HCT116 (cell line): ENCODE measurements at regions not wholly inside any gene's neighbourhood (a gene's known extent, or its start where the extent isn't known, plus 50 kb on each side); places are given as distances from the start of the nearest gene placed in this dataset.

Source experiments
- ATAC-seq: fragments of 200-7000 bp; cut with Tn5 transposase; 2 replicates; pipeline ENCODE4 v1.9.1; 2020; ENCODE audit warnings: mild to moderate bottlenecking, moderate library complexity
- BruUV-seq: library from RNA; stranded (reverse); fragments of 400-500 nt; replicated peaks from 2 replicates; lab custom pipeline; 2021; lab: Mats Ljungman, UMichigan
- CTCF ChIA-PET: fragments of 300-600 bp; sonication (Branson Sonifier 250); formaldehyde crosslinking; loops from one replicate; lab custom pipeline; 2021; ENCODE audit warnings: antibody characterized with exemption; lab: Charles Lee
- POLR2A ChIA-PET: fragments of 300-600, 350-600 bp; sonication (Branson Sonifier 250); formaldehyde crosslinking; loops from one replicate; lab custom pipeline; 2021; ENCODE audit warnings: antibody characterized with exemption; lab: Charles Lee
- RAD21 ChIA-PET, 2 experiments: fragments of 300-600 bp; sonication (Branson Sonifier 250); formaldehyde crosslinking; loops; one replicate each; lab custom pipeline; 2023; ENCODE audit warnings: low total read pairs in 2 of 2; ENCODE audit not compliant: uncharacterized antibody in 2 of 2, unreplicated experiment in 2 of 2, low non-redundant PET in 1 of 2; lab: Charles Lee
- DNase-seq: peaks from one replicate; pipeline ENCODE4 v3.0.0-alpha.2; 2010; ENCODE audit warnings: low read depth, low spot score
- H2AFZ ChIP-seq: fragments of 200-600 bp; shearing (Covaris generic), sonication (generic); 2 replicates; pipeline ENCODE4 v1.6.1; 2017; ENCODE audit warnings: low read depth, mixed run types, mixed read lengths, antibody characterized with exemption, low read length; ENCODE audit not compliant: poor library complexity, severe bottlenecking
- H3K27ac ChIP-seq: 2 replicates; pipeline ENCODE4 v1.5.1; 2012; ENCODE audit warnings: low read depth, low read length
- H3K27me3 ChIP-seq: fragments of 200-600 bp; sonication (generic); 2 replicates; pipeline ENCODE4 v1.6.1; 2016; ENCODE audit warnings: mixed run types, low read length, mixed read lengths; ENCODE audit not compliant: insufficient read depth
- H3K36me3 ChIP-seq, 2 experiments: fragments of 200-500 bp in 1 of 2; fragments of 200-600 bp in 1 of 2; sonication (Bioruptor generic) in 1 of 2; sonication (generic) in 1 of 2; 2 replicates each; pipeline versions ENCODE4 v1.5.1 to v1.6.1; 2014 to 2016; ENCODE audit warnings: low read length in 2 of 2, inconsistent platforms in 1 of 2, mixed read lengths in 1 of 2, mixed run types in 1 of 2; ENCODE audit not compliant: insufficient read depth in 2 of 2, control insufficient read depth in 1 of 2
- H3K4me1 ChIP-seq, 2 experiments: fragments of 200-600 bp in 1 of 2; sonication (generic) in 1 of 2; 2 replicates each; pipeline versions ENCODE4 v1.5.1 to v1.6.1; 2012 to 2017; ENCODE audit warnings: low read length in 2 of 2, inconsistent platforms in 1 of 2, mild to moderate bottlenecking in 1 of 2, mixed read lengths in 1 of 2, mixed run types in 1 of 2, moderate library complexity in 1 of 2; ENCODE audit not compliant: insufficient read depth in 2 of 2, control insufficient read depth in 1 of 2
- H3K4me2 ChIP-seq: fragments of 200-600 bp; sonication (generic); 2 replicates; pipeline ENCODE4 v1.6.1; 2017; ENCODE audit warnings: mixed run types, low read length, mixed read lengths
- H3K4me3 ChIP-seq, 2 experiments: fragments of 200-600 bp in 1 of 2; sonication (generic) in 1 of 2; replicated peaks in 1 of 2; 2 replicates each; pipeline ENCODE4 v1.5.1; 2011 to 2016; ENCODE audit warnings: low read length in 2 of 2, control low read depth in 1 of 2, low read depth in 1 of 2, mild to moderate bottlenecking in 1 of 2, mixed read lengths in 1 of 2, mixed run types in 1 of 2
- H3K79me2 ChIP-seq: fragments of 200-600 bp; sonication (generic); 2 replicates; pipeline ENCODE4 v1.6.1; 2017; ENCODE audit warnings: mild to moderate bottlenecking, mixed run types, low read length, moderate library complexity, mixed read lengths; ENCODE audit not compliant: insufficient read depth
- H3K9ac ChIP-seq: fragments of 200-600 bp; sonication (generic); 2 replicates; pipeline ENCODE4 v1.6.1; 2016; ENCODE audit warnings: low read length, mixed read lengths
- H3K9me2 ChIP-seq: fragments of 200-600 bp; sonication (generic), shearing (Covaris generic); 2 replicates; pipeline ENCODE4 v1.6.1; 2017; ENCODE audit warnings: mixed run types, mild to moderate bottlenecking, moderate library complexity; ENCODE audit not compliant: insufficient read depth
- H3K9me3 ChIP-seq, 2 experiments: fragments of 200-500 bp in 1 of 2; fragments of 200-600 bp in 1 of 2; sonication (Bioruptor generic) in 1 of 2; sonication (generic) in 1 of 2; 2 replicates each; pipeline ENCODE4 v1.6.1; 2014 to 2017; ENCODE audit warnings: low read length in 2 of 2, mixed read lengths in 2 of 2, inconsistent platforms in 1 of 2, low read depth in 1 of 2, mild to moderate bottlenecking in 1 of 2, mixed run types in 1 of 2, moderate library complexity in 1 of 2; ENCODE audit not compliant: control insufficient read depth in 1 of 2, insufficient read depth in 1 of 2
- H4K20me1 ChIP-seq: fragments of 200-600 bp; sonication (generic), shearing (Covaris generic); 2 replicates; pipeline ENCODE4 v1.6.1; 2017; ENCODE audit warnings: mixed run types, mild to moderate bottlenecking, moderate library complexity; ENCODE audit not compliant: insufficient read depth
- EZH2 ChIP-seq: fragments of 200-600 bp; sonication (generic); IDR thresholded peaks from 2 replicates; pipeline ENCODE4 v1.6.1; 2017; ENCODE audit warnings: antibody characterized with exemption, mixed run types
- EZH2phosphoT487 ChIP-seq: fragments of 200-600 bp; IDR thresholded peaks from 2 replicates; pipeline ENCODE4 v1.6.1; 2018; ENCODE audit warnings: antibody characterized with exemption, borderline replicate concordance
- FOSL1 ChIP-seq: IDR thresholded peaks from 2 replicates; pipeline ENCODE4 v1.6.1; 2012; ENCODE audit warnings: low read depth
- JUND ChIP-seq: IDR thresholded peaks from 2 replicates; pipeline ENCODE4 v1.6.1; 2012
- SIN3A ChIP-seq: IDR thresholded peaks from 2 replicates; pipeline ENCODE4 v1.6.1; 2012; ENCODE audit warnings: low read depth
- SRF ChIP-seq: IDR thresholded peaks from 2 replicates; pipeline ENCODE4 v1.6.1; 2012; ENCODE audit warnings: low read depth
- YY1 ChIP-seq: IDR thresholded peaks from 2 replicates; pipeline ENCODE4 v1.6.1; 2011; ENCODE audit warnings: low read length, low read depth, moderate library complexity, mild to moderate bottlenecking; ENCODE audit not compliant: insufficient replicate concordance; ENCODE audit errors: extremely low read depth
- ZFX ChIP-seq: fragments of 450-650 bp; IDR thresholded peaks from 2 replicates; pipeline ENCODE4 v1.6.1; 2017
- intact Hi-C: fragments of 100-400 bp; cut with micrococcal nuclease; formaldehyde crosslinking; loops from 2 replicates; pipeline ENCODE4 v1.10.0; 2022
- TF ChIP-seq, protein P1 (sequence below): IDR thresholded peaks from 2 replicates; pipeline ENCODE4 v1.6.1; 2012
- TF ChIP-seq, protein P2 (sequence below): IDR thresholded peaks from 2 replicates; pipeline ENCODE4 v1.6.1; 2011; ENCODE audit warnings: mild to moderate bottlenecking, low read length, moderate library complexity; ENCODE audit not compliant: insufficient replicate concordance; ENCODE audit errors: extremely low read depth
- TF ChIP-seq, protein P3 (sequence below), 3 experiments: fragments of 200-600 bp in 1 of 3; sonication (generic) in 1 of 3; IDR thresholded peaks in 2 of 3; conservative IDR thresholded peaks in 1 of 3; 2 replicates each; pipeline ENCODE4 v1.5.1; 2012 to 2017; ENCODE audit warnings: low read depth in 2 of 3, low read length in 2 of 3, antibody characterized with exemption in 1 of 3, borderline replicate concordance in 1 of 3, control low read depth in 1 of 3, mild to moderate bottlenecking in 1 of 3, mixed read lengths in 1 of 3, mixed run types in 1 of 3, moderate library complexity in 1 of 3; ENCODE audit not compliant: insufficient read depth in 1 of 3

- Histone ChIP-seq H3K9me2 (no peaks in the 10 kb centered on the region), H3K36me3 (no peaks in the 10 kb centered on the region), H4K20me1 (no peaks in the 10 kb centered on the region), H3K4me2 (no peak overlapping the region), H2AFZ (no peak overlapping the region), H3K9me3 (peaks cover 0 to 7% of the 10 kb centered on the region in 2 experiments; a peak in 1 of 4 replicates), H3K4me1 (no peaks in the 10 kb centered on the region), H3K27me3 (no peaks in the 10 kb centered on the region), H3K27ac (no peak overlapping the region), H3K9ac (no peak overlapping the region), H3K79me2 (no peaks in the 10 kb centered on the region), H3K4me3 (no peak overlapping the region)
- ChIA-PET CTCF (no interaction called here), POLR2A (no interaction called here), RAD21 (no interaction called here)
- TF ChIP-seq EZH2 (no peak), JUND (no peak), SIN3A (no peak), YY1 (no peak), ZFX (no peak), SRF (no peak), EZH2phosphoT487 (no peak), FOSL1 (no peak)
- TF ChIP-seq, protein P1, sequence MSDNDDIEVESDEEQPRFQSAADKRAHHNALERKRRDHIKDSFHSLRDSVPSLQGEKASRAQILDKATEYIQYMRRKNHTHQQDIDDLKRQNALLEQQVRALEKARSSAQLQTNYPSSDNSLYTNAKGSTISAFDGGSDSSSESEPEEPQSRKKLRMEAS = no peak
- TF ChIP-seq, protein P2, sequence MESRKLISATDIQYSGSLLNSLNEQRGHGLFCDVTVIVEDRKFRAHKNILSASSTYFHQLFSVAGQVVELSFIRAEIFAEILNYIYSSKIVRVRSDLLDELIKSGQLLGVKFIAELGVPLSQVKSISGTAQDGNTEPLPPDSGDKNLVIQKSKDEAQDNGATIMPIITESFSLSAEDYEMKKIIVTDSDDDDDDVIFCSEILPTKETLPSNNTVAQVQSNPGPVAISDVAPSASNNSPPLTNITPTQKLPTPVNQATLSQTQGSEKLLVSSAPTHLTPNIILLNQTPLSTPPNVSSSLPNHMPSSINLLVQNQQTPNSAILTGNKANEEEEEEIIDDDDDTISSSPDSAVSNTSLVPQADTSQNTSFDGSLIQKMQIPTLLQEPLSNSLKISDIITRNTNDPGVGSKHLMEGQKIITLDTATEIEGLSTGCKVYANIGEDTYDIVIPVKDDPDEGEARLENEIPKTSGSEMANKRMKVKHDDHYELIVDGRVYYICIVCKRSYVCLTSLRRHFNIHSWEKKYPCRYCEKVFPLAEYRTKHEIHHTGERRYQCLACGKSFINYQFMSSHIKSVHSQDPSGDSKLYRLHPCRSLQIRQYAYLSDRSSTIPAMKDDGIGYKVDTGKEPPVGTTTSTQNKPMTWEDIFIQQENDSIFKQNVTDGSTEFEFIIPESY = no peak
- TF ChIP-seq, protein P3, sequence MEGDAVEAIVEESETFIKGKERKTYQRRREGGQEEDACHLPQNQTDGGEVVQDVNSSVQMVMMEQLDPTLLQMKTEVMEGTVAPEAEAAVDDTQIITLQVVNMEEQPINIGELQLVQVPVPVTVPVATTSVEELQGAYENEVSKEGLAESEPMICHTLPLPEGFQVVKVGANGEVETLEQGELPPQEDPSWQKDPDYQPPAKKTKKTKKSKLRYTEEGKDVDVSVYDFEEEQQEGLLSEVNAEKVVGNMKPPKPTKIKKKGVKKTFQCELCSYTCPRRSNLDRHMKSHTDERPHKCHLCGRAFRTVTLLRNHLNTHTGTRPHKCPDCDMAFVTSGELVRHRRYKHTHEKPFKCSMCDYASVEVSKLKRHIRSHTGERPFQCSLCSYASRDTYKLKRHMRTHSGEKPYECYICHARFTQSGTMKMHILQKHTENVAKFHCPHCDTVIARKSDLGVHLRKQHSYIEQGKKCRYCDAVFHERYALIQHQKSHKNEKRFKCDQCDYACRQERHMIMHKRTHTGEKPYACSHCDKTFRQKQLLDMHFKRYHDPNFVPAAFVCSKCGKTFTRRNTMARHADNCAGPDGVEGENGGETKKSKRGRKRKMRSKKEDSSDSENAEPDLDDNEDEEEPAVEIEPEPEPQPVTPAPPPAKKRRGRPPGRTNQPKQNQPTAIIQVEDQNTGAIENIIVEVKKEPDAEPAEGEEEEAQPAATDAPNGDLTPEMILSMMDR (IDR thresholded peaks at IDR 0.05 in 2 of 3, conservative IDR thresholded peaks at IDR 0.05 in 1 of 3; ENCODE audit: borderline replicate concordance in 1 of 3, insufficient read depth in 1 of 3, low read depth in 2 of 3, low read length in 2 of 3) = no peak
- intact Hi-C loops = no loop called here
- ATAC-seq (no peak), DNase-seq (no peak)
- BruUV-seq = no TSS peak
Observed at GRCh38 chr14:86774916-86775315, 1218.1 kb downstream of the GALC start.
